Peyer's patch (tissue), 4 donors: ENCODE measurements at regions not wholly inside any gene's neighbourhood (a gene's known extent, or its start where the extent isn't known, plus 50 kb on each side); places are given as distances from the start of the nearest gene placed in this dataset.

ENCODE experiments used
- CTCF ChIP-seq, 6 experiments: fragments of 450-650 bp in 4 of 6; fragments of 200-600 bp in 2 of 6; sonication (generic) in 1 of 6; IDR thresholded peaks; one replicate each; pipeline ENCODE4 v1.5.1; 2017 to 2019; ENCODE audit warnings: antibody characterized with exemption in 6 of 6, mild to moderate bottlenecking in 3 of 6, moderate library complexity in 1 of 6
- POLR2A ChIP-seq, 2 donors: fragments of 450-650 bp; IDR thresholded peaks; one replicate each; pipeline ENCODE4 v1.5.1; 2017; ENCODE audit warnings: antibody characterized with exemption in 2 of 2, mild to moderate bottlenecking in 2 of 2, moderate library complexity in 2 of 2

GRCh38 chr6:71153755-71154325, 134.8 kb upstream of the OGFRL1 start:
- TF ChIP-seq POLR2A (IDR thresholded peaks at IDR 0.05) (no peak), CTCF (IDR thresholded peaks at IDR 0.05) (no peak)
